Calu3 (cell line): ENCODE measurements at regions not wholly inside any gene's neighbourhood (a gene's known extent, or its start where the extent isn't known, plus 50 kb on each side); places are given as distances from the start of the nearest gene placed in this dataset.

Experiments used
- BruUV-seq: library from RNA; stranded (reverse); fragments of 400-500 nt; replicated peaks from 2 replicates; lab custom pipeline; 2021; lab: Mats Ljungman, UMichigan
- CTCF ChIA-PET: fragments of 300-600 bp; sonication (Branson Sonifier 250); formaldehyde crosslinking; loops from one replicate; lab custom pipeline; 2022; ENCODE audit warnings: antibody characterized with exemption; lab: Charles Lee
- DNase-seq: peaks from one replicate; pipeline ENCODE4 v3.0.0; 2022
- H3K27ac Mint-ChIP-seq: one replicate; pipeline ENCODE4 v1.8.0; 2022; ENCODE audit warnings: mixed read lengths; ENCODE audit not compliant: unreplicated experiment
- H3K27me3 Mint-ChIP-seq: one replicate; pipeline ENCODE4 v1.8.0; 2022; ENCODE audit warnings: mixed read lengths; ENCODE audit not compliant: unreplicated experiment
- H3K36me3 Mint-ChIP-seq: one replicate; pipeline ENCODE4 v1.8.0; 2022; ENCODE audit warnings: mild to moderate bottlenecking, moderate library complexity, mixed read lengths; ENCODE audit not compliant: insufficient read depth, unreplicated experiment
- H3K4me1 Mint-ChIP-seq: one replicate; pipeline ENCODE4 v1.8.0; 2022; ENCODE audit warnings: mild to moderate bottlenecking, low read depth, mixed read lengths; ENCODE audit not compliant: unreplicated experiment
- H3K4me3 Mint-ChIP-seq: one replicate; pipeline ENCODE4 v1.8.0; 2022; ENCODE audit warnings: mild to moderate bottlenecking, low read depth, moderate library complexity, mixed read lengths; ENCODE audit not compliant: unreplicated experiment
- H3K9me3 Mint-ChIP-seq: one replicate; pipeline ENCODE4 v1.8.0; 2022; ENCODE audit warnings: low read depth, mixed read lengths; ENCODE audit not compliant: unreplicated experiment
- intact Hi-C: fragments of 100-400 bp; cut with micrococcal nuclease; formaldehyde crosslinking; loops from one replicate; pipeline ENCODE4 v1.10.0; 2022; ENCODE audit not compliant: unreplicated experiment
- TF ChIP-seq, protein P1 (sequence below): fragments of 200-600 bp; IDR thresholded peaks from one replicate; pipeline ENCODE4 v1.8.0; 2022; ENCODE audit warnings: antibody characterized with exemption; ENCODE audit not compliant: unreplicated experiment

DNA sequence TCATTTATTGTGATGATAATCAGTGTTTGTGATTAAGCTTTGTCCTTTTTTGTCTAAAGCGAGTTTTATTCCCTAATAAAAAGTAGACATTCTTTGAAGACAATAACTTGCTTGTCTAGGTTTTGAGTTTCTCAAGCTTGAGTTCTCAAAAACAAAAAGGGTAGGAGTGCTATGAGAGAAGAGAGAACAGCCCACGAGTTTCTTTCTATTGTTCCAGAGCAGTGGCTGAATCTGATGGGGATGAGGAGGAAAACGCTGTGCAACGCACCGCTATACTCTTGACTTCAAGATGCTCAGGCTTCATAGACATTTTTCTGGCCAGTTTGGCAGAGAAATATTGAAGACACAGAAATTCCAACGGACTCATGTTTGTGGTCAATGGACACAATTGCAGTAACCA is 669.8 kb upstream of the B3GALT2 start:
- intact Hi-C loops: no loop called here
- Mint-ChIP-seq H3K27me3 (no peaks in the 10 kb centered on the region), H3K4me3 (no peak overlapping the region), H3K27ac (no peak overlapping the region), H3K9me3 (no peaks in the 10 kb centered on the region), H3K36me3 (no peaks in the 10 kb centered on the region), H3K4me1 (no peaks in the 10 kb centered on the region)
- no TSS peak for BruUV-seq
- TF ChIP-seq, protein P1, sequence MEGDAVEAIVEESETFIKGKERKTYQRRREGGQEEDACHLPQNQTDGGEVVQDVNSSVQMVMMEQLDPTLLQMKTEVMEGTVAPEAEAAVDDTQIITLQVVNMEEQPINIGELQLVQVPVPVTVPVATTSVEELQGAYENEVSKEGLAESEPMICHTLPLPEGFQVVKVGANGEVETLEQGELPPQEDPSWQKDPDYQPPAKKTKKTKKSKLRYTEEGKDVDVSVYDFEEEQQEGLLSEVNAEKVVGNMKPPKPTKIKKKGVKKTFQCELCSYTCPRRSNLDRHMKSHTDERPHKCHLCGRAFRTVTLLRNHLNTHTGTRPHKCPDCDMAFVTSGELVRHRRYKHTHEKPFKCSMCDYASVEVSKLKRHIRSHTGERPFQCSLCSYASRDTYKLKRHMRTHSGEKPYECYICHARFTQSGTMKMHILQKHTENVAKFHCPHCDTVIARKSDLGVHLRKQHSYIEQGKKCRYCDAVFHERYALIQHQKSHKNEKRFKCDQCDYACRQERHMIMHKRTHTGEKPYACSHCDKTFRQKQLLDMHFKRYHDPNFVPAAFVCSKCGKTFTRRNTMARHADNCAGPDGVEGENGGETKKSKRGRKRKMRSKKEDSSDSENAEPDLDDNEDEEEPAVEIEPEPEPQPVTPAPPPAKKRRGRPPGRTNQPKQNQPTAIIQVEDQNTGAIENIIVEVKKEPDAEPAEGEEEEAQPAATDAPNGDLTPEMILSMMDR: no peak
- DNase-seq: no peak
- CTCF ChIA-PET: no interaction called here

- no peak for DNase-seq
- TF ChIP-seq, protein P1: no peak
- CTCF ChIA-PET: interaction anchor here (1.1 kb wide), 1 partner anchor 1422 kb away, joined by 3 read pairs; no protein-coding TSS in a partner anchor
- no peaks in the 10 kb centered on the region for H3K9me3 Mint-ChIP-seq
- no peak overlapping the region for H3K27ac Mint-ChIP-seq
- no TSS peak for BruUV-seq
- intact Hi-C loops: no loop called here
- no peak overlapping the region for H3K4me3 Mint-ChIP-seq
- H3K36me3 Mint-ChIP-seq: no peaks in the 10 kb centered on the region
- no peaks in the 10 kb centered on the region for H3K27me3 Mint-ChIP-seq
- H3K4me1 Mint-ChIP-seq: no peaks in the 10 kb centered on the region
These were observed 664.3 kb upstream of the B3GALT2 start for GRCh38 chr1:193850745-193851144.

GRCh38 chr1:193846876-193847604 is 660.6 kb upstream of the B3GALT2 start:
- CTCF ChIA-PET: interaction anchor here (1.4 kb wide), 1 partner anchor 12 kb away, joined by 3 read pairs; no protein-coding TSS in a partner anchor
- Mint-ChIP-seq H3K27me3 (no peaks in the 10 kb centered on the region), H3K4me1 (no peaks in the 10 kb centered on the region), H3K36me3 (no peaks in the 10 kb centered on the region), H3K9me3 (peaks cover 2% of the 10 kb centered on the region), H3K27ac (no peak overlapping the region), H3K4me3 (no peak overlapping the region)
- TF ChIP-seq, protein P1: no peak
- no peak for DNase-seq
- intact Hi-C loops: no loop called here
- no TSS peak for BruUV-seq

- no peaks in the 10 kb centered on the region for H3K4me1 Mint-ChIP-seq
- no peaks in the 10 kb centered on the region for H3K36me3 Mint-ChIP-seq
- no TSS peak for BruUV-seq
- no peak for DNase-seq
- intact Hi-C loops: no loop called here
- H3K4me3 Mint-ChIP-seq: no peak overlapping the region
- no peaks in the 10 kb centered on the region for H3K27me3 Mint-ChIP-seq
- TF ChIP-seq, protein P1: no peak
- CTCF ChIA-PET: interaction anchor here (1.4 kb wide), 1 partner anchor 12 kb away, joined by 3 read pairs; no protein-coding TSS in a partner anchor
- no peak overlapping the region for H3K27ac Mint-ChIP-seq
- peaks cover 2% of the 10 kb centered on the region for H3K9me3 Mint-ChIP-seq
These were observed 660.0 kb upstream of the B3GALT2 start for GRCh38 chr1:193846411-193846810.
